NCI-H1092 treated with DMSO at 0.1 percent for 48 hours (cell line): ENCODE measurements at regions not wholly inside any gene's neighbourhood (a gene's known extent, or its start where the extent isn't known, plus 50 kb on each side); places are given as distances from the start of the nearest gene placed in this dataset.

Experiments
- DNase-seq: peaks from one replicate; lab custom pipeline; 2025; lab: John Stamatoyannopoulos, UW

- DNase-seq: no peak
These were observed 579.5 kb downstream of the PDCD6IP start for GRCh38 chr3:34377961-34378360.

DNA sequence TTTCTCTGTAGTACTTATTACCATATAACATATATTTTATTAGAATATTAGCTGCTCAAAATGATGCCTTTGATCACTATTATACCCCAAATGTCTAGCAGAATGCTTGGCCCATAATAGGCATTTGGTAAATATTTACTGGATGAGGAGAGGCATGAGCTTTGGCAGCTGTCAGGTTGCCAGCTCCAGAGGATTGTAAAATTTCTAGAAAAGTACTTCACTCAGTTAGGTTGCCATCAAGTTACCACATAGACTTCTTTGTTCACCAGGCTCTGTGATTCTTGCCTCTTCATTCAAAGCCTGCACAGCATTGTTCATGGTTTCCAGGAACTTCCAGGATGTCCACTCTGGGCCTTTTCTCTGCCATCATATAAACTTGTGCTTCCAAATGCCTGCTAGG lies 582.8 kb downstream of the PDCD6IP start:
- no peak for DNase-seq

GRCh38 chr3:34382859-34383258 lies 584.4 kb downstream of the PDCD6IP start:
- DNase-seq: no peak

DNA sequence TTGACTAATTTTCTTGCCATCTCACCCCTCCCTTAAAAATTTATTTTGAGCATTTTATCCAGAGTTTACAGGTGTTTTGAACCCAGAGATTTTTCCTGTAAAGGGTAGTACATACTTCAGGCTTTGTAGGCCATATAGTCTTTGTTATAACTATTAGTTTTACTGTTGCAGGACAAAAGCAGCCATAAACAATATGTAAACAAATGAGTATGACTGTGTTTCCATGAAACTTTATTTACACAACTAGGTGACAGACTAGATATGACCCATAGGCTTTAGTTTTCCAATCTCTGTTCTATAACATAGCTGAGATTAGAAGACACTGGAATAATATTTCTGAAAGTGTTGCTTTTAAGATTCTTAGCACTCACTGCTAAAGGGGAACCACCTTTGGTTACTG lies 587.9 kb downstream of the PDCD6IP start:
- no peak for DNase-seq

GRCh38 chr3:34387826-34388564 lies 589.6 kb downstream of the PDCD6IP start:
- no peak for DNase-seq

- no peak for DNase-seq
These were observed 590.4 kb downstream of the PDCD6IP start for GRCh38 chr3:34388830-34389229.

GRCh38 chr3:34394978-34395748 lies 596.7 kb downstream of the PDCD6IP start:
- no peak for DNase-seq

GRCh38 chr3:34396288-34396687 lies 597.9 kb downstream of the PDCD6IP start:
- no peak for DNase-seq

DNA sequence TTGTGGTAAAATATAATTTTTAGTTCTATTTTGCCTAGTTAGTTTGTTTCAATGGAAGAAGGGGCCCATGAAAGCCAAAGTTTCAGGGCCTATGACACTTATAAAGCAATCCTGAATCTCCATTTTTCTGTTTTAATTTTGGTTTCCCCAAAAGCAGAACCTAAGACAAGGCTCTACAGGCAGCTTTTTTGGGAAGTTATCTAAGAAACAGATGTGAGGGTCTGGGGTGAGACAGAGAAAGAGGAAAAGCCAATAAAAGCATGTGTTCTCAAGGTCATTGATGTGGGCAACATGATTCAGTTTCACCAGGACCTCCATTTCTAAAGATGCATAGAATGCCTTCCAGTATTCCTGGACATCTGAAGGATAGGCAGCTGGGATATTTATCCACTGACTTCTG lies 598.5 kb downstream of the PDCD6IP start:
- no peak for DNase-seq

GRCh38 chr3:34399401-34399800 lies 601.0 kb downstream of the PDCD6IP start:
- no peak for DNase-seq

GRCh38 chr3:34405159-34405558 lies 606.7 kb downstream of the PDCD6IP start:
- peak; percentile 30 for DNase-seq

DNA sequence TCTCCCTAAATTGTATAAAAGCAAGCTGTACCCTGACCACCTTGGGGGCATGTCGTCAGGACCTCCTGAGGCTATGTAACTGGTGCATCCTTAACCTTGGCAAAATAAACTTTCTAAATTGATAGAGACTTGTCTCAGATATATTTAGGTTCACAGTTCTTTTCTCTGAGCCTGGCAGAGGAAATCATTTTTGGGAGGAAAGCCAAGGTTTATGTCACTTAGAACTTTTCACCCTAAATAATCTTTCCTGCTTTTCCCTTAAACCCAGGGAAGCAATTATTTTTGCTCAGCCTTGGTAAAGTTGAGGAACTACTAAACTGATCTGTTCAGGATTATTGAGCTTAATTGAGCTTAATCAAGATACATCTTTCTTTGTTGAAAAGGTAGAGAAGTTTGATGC lies 608.9 kb downstream of the PDCD6IP start:
- no peak for DNase-seq

DNA sequence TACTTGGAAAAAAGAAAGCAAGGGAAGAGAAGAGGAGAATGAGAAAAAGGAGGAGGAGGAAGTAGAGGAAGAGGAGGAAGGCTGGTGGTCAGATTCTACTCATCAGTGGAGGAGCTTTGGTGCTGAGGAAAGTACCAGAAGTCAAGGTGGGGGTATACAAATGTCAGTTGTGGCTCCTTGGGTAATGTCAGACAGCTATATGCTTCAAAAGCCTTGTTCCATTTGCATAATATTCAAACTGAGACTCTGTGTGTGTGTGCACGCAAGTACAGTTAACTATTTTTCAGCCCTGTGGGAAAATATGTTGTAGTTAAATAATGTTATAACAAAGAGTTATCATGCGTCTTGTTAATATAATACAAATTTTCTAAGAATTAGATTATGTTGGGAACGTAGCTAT lies 609.7 kb downstream of the PDCD6IP start:
- no peak for DNase-seq

GRCh38 chr3:34411596-34411995 lies 613.2 kb downstream of the PDCD6IP start:
- no peak for DNase-seq

- DNase-seq: no peak
These were observed 621.4 kb downstream of the PDCD6IP start for GRCh38 chr3:34419801-34420200.

GRCh38 chr3:34421762-34422161 lies 623.3 kb downstream of the PDCD6IP start:
- no peak for DNase-seq

GRCh38 chr3:34439796-34440195 lies 641.4 kb downstream of the PDCD6IP start:
- DNase-seq: no peak

- DNase-seq: no peak
These were observed 645.7 kb downstream of the PDCD6IP start for GRCh38 chr3:34444137-34444536.

- DNase-seq: no peak
These were observed 650.9 kb downstream of the PDCD6IP start for GRCh38 chr3:34449305-34449704.

GRCh38 chr3:34463414-34463813 lies 665.0 kb downstream of the PDCD6IP start:
- no peak for DNase-seq

- DNase-seq: no peak
These were observed 666.2 kb downstream of the PDCD6IP start for GRCh38 chr3:34464646-34465045.

- no peak for DNase-seq
These were observed 677.4 kb downstream of the PDCD6IP start for GRCh38 chr3:34475851-34476250.

DNA sequence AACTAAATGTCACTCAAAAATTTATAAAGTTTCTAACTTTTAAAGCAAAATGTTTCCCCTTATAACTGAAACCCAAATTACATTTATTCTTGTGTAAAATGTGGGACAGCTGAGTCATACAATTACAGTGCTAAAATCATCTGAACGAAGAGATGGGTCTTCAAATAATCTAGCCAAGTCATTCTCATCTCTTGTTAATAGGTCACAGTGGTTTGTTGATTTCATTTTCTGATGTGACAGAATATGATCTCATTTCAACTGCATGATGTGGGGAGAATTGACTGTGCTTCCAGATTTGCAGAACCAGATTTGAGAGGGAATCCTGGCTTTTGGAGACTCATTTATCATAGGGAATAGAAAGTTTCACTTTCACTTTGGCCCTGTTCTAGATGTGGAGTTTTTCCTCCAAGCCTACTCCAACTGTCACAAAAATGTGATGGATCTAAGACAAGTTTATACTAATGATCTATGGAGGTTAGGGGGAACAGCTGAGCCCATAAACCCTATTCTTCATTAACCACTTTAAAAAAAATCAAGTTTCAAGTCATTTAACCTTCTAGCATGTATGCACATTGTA lies 685.0 kb downstream of the PDCD6IP start:
- DNase-seq: no peak
